Fibroblast of skin of right quadriceps (primary cell): ENCODE measurements at regions not wholly inside any gene's neighbourhood (a gene's known extent, or its start where the extent isn't known, plus 50 kb on each side); places are given as distances from the start of the nearest gene placed in this dataset.
A peak's percentile ranks its signal among the peaks of the same experiment; 100 is the strongest.

Source experiments
- DNase-seq: peaks from one replicate; pipeline ENCODE4 v3.0.0-alpha.2; 2013

DNA sequence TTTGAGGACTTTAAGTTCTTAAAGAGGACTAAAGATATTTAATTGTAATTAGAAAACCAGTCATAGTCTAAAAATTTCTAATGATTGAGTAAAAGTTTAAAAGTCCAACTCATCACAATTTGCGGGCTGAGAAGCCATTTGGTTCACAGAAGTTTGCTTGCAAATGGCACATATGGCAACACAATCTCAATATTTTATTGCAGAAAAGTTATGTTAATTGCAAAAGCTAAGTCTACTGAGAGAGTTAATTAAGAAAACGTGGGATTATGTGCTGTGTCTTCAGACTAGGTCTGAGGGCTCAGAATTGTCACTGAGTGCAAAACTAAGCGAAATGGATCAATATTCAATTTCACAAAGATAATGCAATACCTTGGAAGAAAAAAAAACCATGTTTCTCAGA is 289.7 kb downstream of the PYDC2 start:
- DNase-seq: no peak

GRCh38 chr3:191753196-191753595 is 292.2 kb downstream of the PYDC2 start:
- peak; percentile 34 for DNase-seq

DNA sequence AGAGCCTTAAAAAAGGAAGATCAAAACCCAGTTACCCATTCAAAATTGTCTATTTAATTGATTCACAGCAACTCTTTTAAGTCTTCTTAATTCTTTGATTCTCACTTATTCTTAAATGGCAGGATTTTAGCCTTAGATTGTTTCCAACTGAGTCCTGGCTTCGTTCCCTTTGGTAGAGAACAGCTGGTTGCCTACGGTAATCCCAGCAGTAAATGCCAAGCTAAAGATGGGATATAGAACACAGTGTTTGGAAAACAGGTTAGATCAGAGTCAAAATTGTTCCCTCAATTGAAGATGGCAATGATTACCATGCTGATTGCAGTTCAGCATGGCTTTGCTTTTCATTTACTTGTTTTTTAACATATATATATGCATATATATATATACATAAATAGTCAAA is 300.9 kb downstream of the PYDC2 start:
- DNase-seq: no peak

- peak; percentile 90 for DNase-seq
Observed at GRCh38 chr3:191762323-191762960, 301.5 kb downstream of the PYDC2 start.

DNA sequence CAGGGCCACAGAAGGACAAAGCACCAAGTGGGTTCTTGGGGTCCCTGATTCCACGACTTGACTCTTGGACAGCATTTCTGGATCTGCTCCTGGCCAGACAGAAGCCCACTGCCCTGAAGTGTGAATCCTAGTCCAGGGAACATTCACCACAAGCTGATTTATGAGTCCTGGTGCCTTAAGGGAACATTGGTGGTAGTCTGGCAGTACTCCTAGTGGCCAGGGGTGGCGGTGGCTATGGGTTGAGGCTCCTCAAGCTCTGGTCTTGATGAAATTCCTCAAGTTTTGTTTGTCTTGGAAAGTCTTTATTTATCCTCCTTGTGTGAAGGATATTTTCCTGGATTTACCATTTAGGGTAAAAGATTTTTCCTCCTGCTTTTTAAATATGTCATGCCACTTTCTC is 307.5 kb downstream of the PYDC2 start:
- DNase-seq: no peak

DNA sequence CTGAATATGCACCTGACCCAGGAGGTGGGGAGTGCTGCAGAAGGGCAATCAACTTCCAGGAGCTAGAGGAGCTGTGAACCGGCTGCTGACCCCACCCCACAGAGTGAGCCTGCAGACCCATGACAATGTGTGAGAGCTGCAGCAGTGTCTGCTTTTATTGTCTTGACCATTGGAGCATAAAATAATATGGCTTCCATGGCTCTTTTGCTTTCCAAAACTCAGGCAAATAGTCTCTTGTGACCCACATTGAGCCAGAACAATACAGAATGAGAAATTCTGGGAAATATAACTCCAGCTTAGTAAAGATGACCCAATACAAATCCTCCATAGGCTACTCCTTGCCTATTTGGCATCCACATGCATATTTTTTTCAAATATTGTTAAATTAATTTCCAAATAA is 309.6 kb downstream of the PYDC2 start:
- no peak for DNase-seq

DNA sequence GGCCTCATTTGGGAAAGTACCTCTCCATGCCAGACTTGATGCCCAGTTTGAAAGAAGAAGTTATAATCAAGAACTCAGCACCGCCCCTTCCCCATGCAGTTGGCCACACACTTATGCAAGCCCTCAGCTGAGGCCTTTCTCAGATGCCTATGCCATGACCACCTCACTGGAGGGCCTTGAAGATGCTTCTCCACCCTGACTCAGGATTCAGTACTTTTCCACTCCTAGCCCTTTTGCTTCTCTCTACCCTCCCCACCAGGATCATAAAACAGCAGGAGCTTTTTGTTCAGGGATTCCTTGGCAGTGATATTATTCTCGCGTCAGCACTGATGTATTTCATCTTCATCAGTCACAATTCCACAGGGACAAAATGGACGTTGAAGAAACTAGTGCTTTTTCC is 313.5 kb downstream of the PYDC2 start:
- peak; percentile 97 for DNase-seq

DNA sequence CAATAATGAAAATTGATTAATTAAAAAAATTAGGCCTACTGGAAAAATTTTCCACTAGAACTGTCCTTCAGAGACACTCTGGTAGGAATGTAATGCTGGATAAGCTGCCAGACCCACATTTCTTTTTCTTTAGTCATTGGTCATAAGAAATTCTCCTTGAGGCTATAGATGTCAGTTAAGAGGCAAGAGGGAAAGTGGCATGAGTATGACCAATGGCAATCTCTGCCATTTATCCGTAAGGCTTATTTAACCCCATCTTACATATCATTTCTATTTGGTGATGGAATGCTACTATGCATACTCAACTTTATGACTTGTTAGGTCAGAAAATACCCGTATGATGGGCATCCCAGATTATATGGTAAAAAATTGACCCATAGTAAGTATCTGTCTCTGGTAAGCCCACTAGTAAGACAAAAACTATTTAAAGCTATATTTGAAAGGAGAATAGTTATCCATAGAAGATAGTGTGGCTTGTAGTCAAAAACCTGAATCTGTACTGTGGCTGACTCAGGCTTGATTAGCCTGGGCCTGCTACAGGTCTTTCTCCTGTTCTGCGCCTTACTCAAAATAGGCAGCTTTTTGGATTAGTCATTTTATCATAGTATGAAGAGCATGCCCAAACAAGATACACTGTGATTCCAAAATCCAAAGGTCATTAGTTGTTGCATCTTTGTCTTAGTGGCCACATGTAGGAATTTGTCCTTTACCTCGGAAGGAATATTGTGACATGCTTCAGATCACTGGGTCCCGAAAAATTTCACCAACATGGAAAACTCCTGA is 314.7 kb downstream of the PYDC2 start:
- peak; percentile 66 for DNase-seq

DNA sequence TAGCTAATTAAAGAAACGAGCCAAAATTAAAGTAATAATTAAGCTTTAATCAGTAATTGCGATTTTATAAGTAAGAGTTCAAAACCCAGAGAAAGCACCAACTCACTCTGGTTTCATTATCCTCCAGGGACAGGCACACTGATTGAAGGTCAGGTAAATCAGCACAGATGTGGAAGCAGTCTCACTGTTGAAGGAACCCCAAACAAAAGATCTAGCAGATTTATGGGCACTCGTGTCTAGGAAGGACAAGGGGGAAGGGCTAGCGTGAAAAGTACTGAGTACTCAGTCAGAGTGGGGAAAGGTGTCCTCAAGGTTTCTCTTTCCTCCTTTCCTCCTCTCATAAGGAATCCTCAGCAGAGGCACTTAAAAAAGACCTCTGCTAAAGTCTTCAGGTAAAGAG is 320.1 kb downstream of the PYDC2 start:
- DNase-seq: no peak

- no peak for DNase-seq
Observed at GRCh38 chr3:191783024-191783423, 322.1 kb downstream of the PYDC2 start.

GRCh38 chr3:191790934-191791333 is 330.0 kb downstream of the PYDC2 start:
- no peak for DNase-seq

GRCh38 chr3:191792580-191792979 is 331.6 kb downstream of the PYDC2 start:
- no peak for DNase-seq

DNA sequence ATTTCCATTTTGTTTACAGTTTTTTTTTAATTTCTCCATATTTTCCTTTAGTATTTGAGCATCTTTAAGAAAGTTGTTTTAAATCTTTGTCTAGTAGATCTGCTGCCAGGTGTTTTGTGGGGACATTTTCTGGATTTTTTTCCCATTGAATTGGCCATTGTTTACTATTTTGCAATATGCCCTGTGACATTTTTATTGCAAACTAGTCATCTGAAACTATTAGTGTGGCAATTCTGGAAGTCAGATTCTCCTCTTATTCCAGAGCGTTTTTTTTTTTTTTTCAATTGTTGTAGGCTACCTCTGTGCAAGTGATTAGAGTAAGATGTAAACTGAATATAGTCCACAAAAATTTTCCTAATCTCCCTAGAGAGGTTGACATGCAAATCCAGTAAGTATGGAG is 334.2 kb downstream of the PYDC2 start:
- no peak for DNase-seq

GRCh38 chr3:191797271-191797670 is 336.3 kb downstream of the PYDC2 start:
- no peak for DNase-seq

DNA sequence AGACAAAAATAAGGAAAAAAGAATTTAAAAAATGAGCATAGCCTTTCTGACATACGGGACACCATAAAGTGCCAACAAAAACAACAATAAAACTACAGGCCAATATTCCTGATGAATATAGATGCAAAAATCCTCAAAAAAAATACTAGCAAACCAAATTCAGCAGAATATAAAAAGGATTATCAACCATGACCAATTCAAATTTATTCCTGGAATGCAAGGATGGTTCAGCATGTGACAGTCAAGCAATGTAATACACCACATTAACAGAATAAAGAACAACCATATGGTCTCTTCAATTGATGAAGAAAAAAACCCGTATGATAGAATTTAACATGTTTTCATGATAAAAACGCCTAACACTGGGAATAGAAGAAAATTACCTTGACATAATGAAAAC is 341.7 kb downstream of the PYDC2 start:
- DNase-seq: no peak

DNA sequence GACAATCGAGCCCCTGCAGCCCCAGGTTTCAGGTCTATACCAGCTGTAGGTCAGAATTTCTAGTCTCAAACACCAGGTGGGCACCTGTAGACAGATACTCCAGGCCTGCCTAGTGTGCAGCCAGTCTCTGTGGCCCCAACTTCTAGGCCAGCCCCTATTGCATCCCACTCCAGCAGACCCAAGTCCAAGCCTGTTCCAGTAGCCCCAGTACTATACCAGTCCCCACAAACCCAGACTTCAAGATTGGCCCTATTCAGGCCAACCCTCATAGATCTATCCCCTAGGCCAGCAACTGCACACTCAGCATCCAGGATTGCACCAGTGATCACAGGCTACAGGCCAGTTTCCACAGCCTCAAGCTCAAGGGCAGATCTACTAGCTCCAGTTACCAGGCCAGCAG is 344.0 kb downstream of the PYDC2 start:
- no peak for DNase-seq

- no peak for DNase-seq
Observed at GRCh38 chr3:191808073-191808472, 347.1 kb downstream of the PYDC2 start.

DNA sequence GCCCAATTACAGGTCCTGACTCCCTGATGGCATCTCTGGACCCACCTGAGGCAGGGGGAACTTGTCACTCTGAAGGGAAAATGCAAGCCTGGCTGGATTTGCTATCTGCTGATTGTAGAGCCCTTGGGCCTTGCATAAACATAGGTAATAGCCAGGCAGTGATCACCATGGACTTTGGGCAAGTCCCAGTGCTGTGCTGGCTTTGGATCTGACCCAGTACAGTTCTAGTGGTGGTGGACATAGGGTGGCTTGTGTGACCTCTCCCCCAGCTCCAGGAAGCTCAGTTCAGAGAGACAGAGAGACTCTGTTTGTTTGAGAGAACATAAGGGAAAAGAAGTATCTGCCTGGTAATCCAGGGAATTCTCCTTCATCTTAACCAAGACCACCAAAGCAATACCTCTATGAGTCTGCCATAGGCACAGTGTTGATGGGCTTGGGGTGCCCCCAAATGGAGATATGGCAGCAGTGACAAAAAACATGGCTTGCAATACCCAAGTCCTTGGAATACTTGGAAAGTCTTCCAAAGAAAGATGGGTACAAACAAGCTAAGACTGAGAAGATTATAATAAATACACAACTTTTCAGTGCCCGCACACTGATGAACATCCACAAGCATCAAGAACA is 348.5 kb downstream of the PYDC2 start:
- peak; percentile 20 for DNase-seq

GRCh38 chr3:191813245-191813644 is 352.3 kb downstream of the PYDC2 start:
- DNase-seq: no peak

DNA sequence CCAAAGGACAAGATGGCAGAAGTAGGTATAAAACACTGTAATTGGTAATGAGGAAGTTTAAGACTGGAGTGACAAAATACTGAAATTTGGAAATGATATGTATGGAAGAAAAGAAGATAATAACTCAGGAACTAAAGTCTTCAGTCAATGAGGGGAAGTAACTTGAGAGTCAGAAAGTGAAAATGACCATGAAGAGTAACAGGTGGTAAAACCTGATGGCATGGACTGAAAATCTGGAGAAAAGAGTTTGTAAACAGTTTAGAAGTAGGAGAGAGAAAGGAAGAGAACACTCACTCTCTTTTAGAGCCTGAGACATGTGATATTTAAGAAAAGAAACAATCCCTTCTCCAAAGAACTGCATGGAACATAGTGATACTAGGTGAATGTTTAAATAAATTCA is 387.9 kb downstream of the PYDC2 start:
- DNase-seq: no peak

GRCh38 chr3:191859531-191859930 is 398.6 kb downstream of the PYDC2 start:
- no peak for DNase-seq

DNA sequence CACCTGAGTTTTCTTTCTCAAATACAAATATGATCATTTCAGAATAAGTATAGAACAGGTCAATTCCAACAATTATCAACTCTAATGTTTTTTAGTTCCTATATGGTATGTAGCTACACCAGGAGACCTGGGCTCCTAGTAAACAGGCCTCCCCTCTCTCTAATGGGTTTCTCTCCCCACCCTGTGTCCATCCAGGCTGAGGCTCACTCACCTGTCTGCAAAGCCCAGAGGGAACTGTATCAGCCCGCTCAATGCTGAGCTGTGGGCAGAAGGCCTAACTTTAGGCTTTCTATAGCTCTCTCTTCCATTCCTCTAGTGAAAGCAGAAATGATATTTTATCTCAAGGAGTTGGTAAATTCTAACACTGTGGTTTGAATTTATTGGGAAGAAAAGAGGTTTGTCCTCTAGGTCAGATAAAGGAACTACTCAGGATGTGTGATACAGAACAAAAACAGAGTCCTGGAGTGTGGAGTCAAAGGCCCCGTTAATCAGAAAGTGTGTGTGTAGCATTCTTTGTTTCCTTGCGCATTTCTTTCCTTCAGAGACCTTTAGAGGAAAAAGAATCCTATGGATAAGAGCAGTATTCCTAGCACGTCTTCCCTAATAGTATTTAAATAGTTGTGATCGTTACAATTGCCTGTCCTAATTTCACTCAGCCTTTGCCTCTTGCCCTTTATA is 408.9 kb downstream of the PYDC2 start:
- DNase-seq: no peak

GRCh38 chr3:191873736-191874135 is 412.8 kb downstream of the PYDC2 start:
- no peak for DNase-seq

DNA sequence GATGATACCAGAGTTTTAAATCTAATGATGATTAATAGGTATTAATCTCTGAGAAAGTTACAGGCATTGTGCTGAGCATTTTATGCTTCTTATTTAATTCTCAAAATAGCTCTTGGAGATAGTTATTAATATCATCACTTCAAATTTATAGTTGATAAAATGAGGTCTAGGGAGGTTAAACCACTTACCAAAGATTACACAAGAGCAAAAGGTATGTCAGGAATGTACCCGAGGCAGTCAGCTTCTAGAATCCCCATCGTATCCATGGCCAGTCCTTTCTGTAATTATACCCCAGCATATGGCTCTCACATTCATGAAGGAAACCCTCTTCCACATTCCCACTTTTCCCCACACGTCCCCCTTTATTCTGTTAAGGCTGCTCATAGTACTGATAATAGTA is 421.3 kb downstream of the PYDC2 start:
- DNase-seq: peak; percentile 73
